ENCODE measurements at regions not wholly inside any gene's neighbourhood (a gene's known extent, or its start where the extent isn't known, plus 50 kb on each side); places are given as distances from the start of the nearest gene placed in this dataset.

- TF ChIP-seq POLR2A (IDR thresholded peaks at IDR 0.05; ENCODE audit: low read length) (no peak), GATA1 (IDR thresholded peaks at IDR 0.05; ENCODE audit: low read depth, low read length) (no peak)
Measured at GRCh38 chr5:119913425-119913824, 284.1 kb downstream of the FAM170A start.

All from erythroblast (primary cell).